Endodermal cell (in vitro differentiated cells): ENCODE measurements at regions not wholly inside any gene's neighbourhood (a gene's known extent, or its start where the extent isn't known, plus 50 kb on each side); places are given as distances from the start of the nearest gene placed in this dataset.

Experiments
- DNase-seq: peaks from one replicate; pipeline ENCODE4 v3.0.0-alpha.2; 2017
- H3K27ac ChIP-seq: 2 replicates; pipeline ENCODE4 v1.5.1; 2013; ENCODE audit warnings: mild to moderate bottlenecking, low read depth, low read length, moderate library complexity
- H3K27me3 ChIP-seq: 2 replicates; pipeline ENCODE4 v1.6.1; 2013; ENCODE audit warnings: mild to moderate bottlenecking, low read length, moderate library complexity; ENCODE audit not compliant: insufficient read depth, control insufficient read depth, poor library complexity, severe bottlenecking
- H3K36me3 ChIP-seq: 2 replicates; pipeline ENCODE4 v1.7.0; 2013; ENCODE audit warnings: mild to moderate bottlenecking, low read length, moderate library complexity; ENCODE audit not compliant: control insufficient read depth, insufficient read depth
- H3K4me1 ChIP-seq: one replicate; pipeline ENCODE4 v1.7.0; 2013; ENCODE audit warnings: low read length; ENCODE audit not compliant: control insufficient read depth, insufficient read depth
- H3K4me3 ChIP-seq: 2 replicates; pipeline ENCODE4 v1.5.1; 2013; ENCODE audit warnings: mild to moderate bottlenecking, low read length, moderate library complexity
- H3K9ac ChIP-seq: 2 replicates; pipeline ENCODE4 v1.6.1; 2013; ENCODE audit warnings: mild to moderate bottlenecking, low read length, moderate library complexity; ENCODE audit not compliant: poor library complexity, severe bottlenecking; ENCODE audit errors: extremely low read depth
- H3K9me3 ChIP-seq: 2 replicates; pipeline ENCODE4 v1.6.1; 2013; ENCODE audit warnings: mild to moderate bottlenecking, low read length, moderate library complexity; ENCODE audit not compliant: control insufficient read depth
- H3K27ac Mint-ChIP-seq: 2 replicates; pipeline ENCODE4 v1.8.0; 2020; ENCODE audit warnings: mixed read lengths
- H3K27me3 Mint-ChIP-seq: 2 replicates; pipeline ENCODE4 v1.8.0; 2021; ENCODE audit warnings: mild to moderate bottlenecking, mixed read lengths; ENCODE audit not compliant: insufficient read depth
- H3K36me3 Mint-ChIP-seq: 2 replicates; pipeline ENCODE4 v1.8.0; 2020; ENCODE audit warnings: low read depth, mixed read lengths
- H3K4me1 Mint-ChIP-seq: 2 replicates; pipeline ENCODE4 v1.8.0; 2020; ENCODE audit warnings: mixed read lengths
- H3K4me3 Mint-ChIP-seq: 2 replicates; pipeline ENCODE4 v1.8.0; 2020; ENCODE audit warnings: mild to moderate bottlenecking, moderate library complexity, mixed read lengths
- H3K9me3 Mint-ChIP-seq: 2 replicates; pipeline ENCODE4 v1.8.0; 2020; ENCODE audit warnings: mild to moderate bottlenecking, mixed read lengths
- CTCF ChIP-seq: fragments of 200-600 bp; sonication (generic); conservative IDR thresholded peaks from 2 replicates; pipeline ENCODE4 v1.5.0; 2021; ENCODE audit warnings: antibody characterized with exemption, mild to moderate bottlenecking
- WGBS, 2 experiments: methylation state at CpG; one replicate each; pipeline versions ENCODE4 v1.1.5 to v1.1.7; 2013; ENCODE audit warnings: missing lambda C conversion rate in 2 of 2, mixed read lengths in 1 of 2; ENCODE audit not compliant: insufficient coverage in 1 of 2, insufficient read length in 1 of 2; 5-methylcytosine and 5-hydroxymethylcytosine counted together

GRCh38 chr11:112334381-112334780 is 73.7 kb upstream of the PLET1 start:
- no peaks in the 10 kb centered on the region for H3K36me3 Mint-ChIP-seq
- peaks cover 3% of the 10 kb centered on the region for H3K9me3 Mint-ChIP-seq
- Histone ChIP-seq H3K4me1 (no peaks in the 10 kb centered on the region), H3K4me3 (no peak overlapping the region), H3K27me3 (no peaks in the 10 kb centered on the region), H3K27ac (no peak overlapping the region), H3K9ac (no peak overlapping the region), H3K36me3 (no peaks in the 10 kb centered on the region), H3K9me3 (no peaks in the 10 kb centered on the region)
- H3K27me3 Mint-ChIP-seq: peaks cover 14% of the 10 kb centered on the region
- H3K4me3 Mint-ChIP-seq: no peak overlapping the region
- H3K4me1 Mint-ChIP-seq: no peaks in the 10 kb centered on the region
- no peak overlapping the region for H3K27ac Mint-ChIP-seq
- no peak for DNase-seq
- 85 to 90% methylated on average over 3 to 4 of the region's 4 CpGs for WGBS, 2 experiments
- no peak for TF ChIP-seq CTCF

- no peak overlapping the region for H3K4me3 Mint-ChIP-seq
- no peak overlapping the region for H3K27ac Mint-ChIP-seq
- H3K27me3 ChIP-seq: no peaks in the 10 kb centered on the region
- no peak overlapping the region for H3K27ac ChIP-seq
- H3K9me3 Mint-ChIP-seq: peaks cover 3% of the 10 kb centered on the region
- no peak for TF ChIP-seq CTCF
- H3K4me3 ChIP-seq: no peak overlapping the region
- no peaks in the 10 kb centered on the region for H3K36me3 ChIP-seq
- WGBS, 2 experiments: 90 to 93% methylated on average over 4 to 5 of the region's 5 CpGs
- DNase-seq: peak; percentile 14
- H3K4me1 Mint-ChIP-seq: no peaks in the 10 kb centered on the region
- H3K27me3 Mint-ChIP-seq: peaks cover 10% of the 10 kb centered on the region
- H3K9me3 ChIP-seq: no peaks in the 10 kb centered on the region
- no peak overlapping the region for H3K9ac ChIP-seq
- no peaks in the 10 kb centered on the region for H3K4me1 ChIP-seq
- no peaks in the 10 kb centered on the region for H3K36me3 Mint-ChIP-seq
Measured at GRCh38 chr11:112336356-112336886, 75.8 kb upstream of the PLET1 start.

- peak; percentile 11 for DNase-seq
- H3K9ac ChIP-seq: no peak overlapping the region
- H3K27ac Mint-ChIP-seq: no peak overlapping the region
- H3K4me3 ChIP-seq: no peak overlapping the region
- peaks cover 10% of the 10 kb centered on the region for H3K27me3 Mint-ChIP-seq
- no peaks in the 10 kb centered on the region for H3K9me3 ChIP-seq
- no peaks in the 10 kb centered on the region for H3K27me3 ChIP-seq
- no peaks in the 10 kb centered on the region for H3K36me3 Mint-ChIP-seq
- H3K4me1 ChIP-seq: no peaks in the 10 kb centered on the region
- peaks cover 3% of the 10 kb centered on the region for H3K9me3 Mint-ChIP-seq
- no peak overlapping the region for H3K4me3 Mint-ChIP-seq
- no peak for TF ChIP-seq CTCF
- H3K36me3 ChIP-seq: no peaks in the 10 kb centered on the region
- no peak overlapping the region for H3K27ac ChIP-seq
- no peaks in the 10 kb centered on the region for H3K4me1 Mint-ChIP-seq
- WGBS, 2 experiments: 86 to 93% methylated on average over 1 to 2 of the region's 2 CpGs
Measured at GRCh38 chr11:112339566-112339965, 78.9 kb upstream of the PLET1 start.
